Heart left ventricle (tissue), 13 donors: ENCODE measurements at regions not wholly inside any gene's neighbourhood (a gene's known extent, or its start where the extent isn't known, plus 50 kb on each side); places are given as distances from the start of the nearest gene placed in this dataset.

Experiments used
- POLR2A ChIP-seq, 2 donors: fragments of 450-650 bp; IDR thresholded peaks; one replicate each; pipeline ENCODE4 v1.6.1; 2017; ENCODE audit warnings: antibody characterized with exemption in 2 of 2, mild to moderate bottlenecking in 2 of 2, moderate library complexity in 2 of 2
- TF ChIP-seq, protein P1 (sequence below), 12 donors: fragments of 200-600 bp; sonication (generic) in 4 of 12; IDR thresholded peaks; one replicate each; pipeline versions ENCODE4 v1.5.0 to v1.8.0; 2018 to 2022; ENCODE audit warnings: antibody characterized with exemption in 12 of 12, mild to moderate bottlenecking in 5 of 12
- donor health status: ischemic (EF 13 %, LVEDD 7.1; RV severe dilation, severe dysfunction).
- donor health status: DM: no; HTN: yes; CAD: no.
- donor health status: DM: no; HTN: no; CAD: no.
- donor health status: ischemic (EF 25% LVEDD 6.9; RV normal size, moderate dysfunction).
- donor health status: ischemic (EF 25% LVEDD 5.7; RV mildly dilated, moderate dysfunction).
- donor health status: ischemic (EF 35%, LVEDD 5.7; RV mildly dilated, moderate dysfunction).
- donor health status: nonischemic (EF 11% LVEDD 7.7; RV severe dilation, severe dysfunction).
- donor health status: DM: yes; HTN: yes; CAD: no.
- donor health status: PGD.
- donor health status: ischemic (EF 29% LVEDD 5.4; RV normal size, mild dysfunction).
- donor health status: nonischemic (EF 23%, LVEDD 6.1; RV moderate dilation, normal function).

DNA sequence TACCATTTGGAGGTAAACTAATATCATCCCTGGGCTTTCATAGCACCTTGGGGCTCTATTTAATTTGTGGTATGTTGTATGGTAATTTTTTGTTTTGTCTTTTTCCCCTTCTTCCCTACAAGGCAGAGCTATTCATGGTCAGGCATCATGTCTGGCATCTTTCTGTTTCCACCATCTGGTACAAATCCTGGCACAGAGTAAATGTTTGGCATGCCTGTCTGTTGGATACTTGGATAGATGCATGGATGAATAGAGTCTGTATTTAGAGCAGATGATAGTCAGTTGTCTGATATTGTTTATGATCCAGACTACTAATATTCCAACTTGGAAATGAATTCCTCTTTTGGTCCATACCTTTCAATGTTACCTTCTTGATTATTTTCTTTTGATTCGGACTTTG lies 139.8 kb downstream of the NEDD1 start:
- TF ChIP-seq POLR2A (IDR thresholded peaks at IDR 0.05) = no peak
- TF ChIP-seq, protein P1, sequence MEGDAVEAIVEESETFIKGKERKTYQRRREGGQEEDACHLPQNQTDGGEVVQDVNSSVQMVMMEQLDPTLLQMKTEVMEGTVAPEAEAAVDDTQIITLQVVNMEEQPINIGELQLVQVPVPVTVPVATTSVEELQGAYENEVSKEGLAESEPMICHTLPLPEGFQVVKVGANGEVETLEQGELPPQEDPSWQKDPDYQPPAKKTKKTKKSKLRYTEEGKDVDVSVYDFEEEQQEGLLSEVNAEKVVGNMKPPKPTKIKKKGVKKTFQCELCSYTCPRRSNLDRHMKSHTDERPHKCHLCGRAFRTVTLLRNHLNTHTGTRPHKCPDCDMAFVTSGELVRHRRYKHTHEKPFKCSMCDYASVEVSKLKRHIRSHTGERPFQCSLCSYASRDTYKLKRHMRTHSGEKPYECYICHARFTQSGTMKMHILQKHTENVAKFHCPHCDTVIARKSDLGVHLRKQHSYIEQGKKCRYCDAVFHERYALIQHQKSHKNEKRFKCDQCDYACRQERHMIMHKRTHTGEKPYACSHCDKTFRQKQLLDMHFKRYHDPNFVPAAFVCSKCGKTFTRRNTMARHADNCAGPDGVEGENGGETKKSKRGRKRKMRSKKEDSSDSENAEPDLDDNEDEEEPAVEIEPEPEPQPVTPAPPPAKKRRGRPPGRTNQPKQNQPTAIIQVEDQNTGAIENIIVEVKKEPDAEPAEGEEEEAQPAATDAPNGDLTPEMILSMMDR (IDR thresholded peaks at IDR 0.05) = no peak
